PC-9 (cell line): ENCODE measurements at regions not wholly inside any gene's neighbourhood (a gene's known extent, or its start where the extent isn't known, plus 50 kb on each side); places are given as distances from the start of the nearest gene placed in this dataset.

Source experiments
- BruUV-seq: library from RNA; stranded (reverse); fragments of 400-500 nt; replicated peaks from 2 replicates; lab custom pipeline; 2021; lab: Mats Ljungman, UMichigan
- CTCF ChIA-PET: fragments of 300-600 bp; sonication (Branson Sonifier 250); formaldehyde crosslinking; loops from one replicate; lab custom pipeline; 2022; ENCODE audit warnings: antibody characterized with exemption; lab: Charles Lee
- POLR2A ChIA-PET: fragments of 300-600 bp; sonication (Branson Sonifier 250); formaldehyde crosslinking; loops from one replicate; lab custom pipeline; 2022; ENCODE audit warnings: antibody characterized with exemption; ENCODE audit not compliant: unreplicated experiment; lab: Charles Lee
- DNase-seq, 2 experiments: peaks; one replicate each; pipeline versions ENCODE4 v3.0.0 to v3.0.0-alpha.2; 2015 to 2022; ENCODE audit warnings: mixed read lengths in 1 of 2
- H2AFZ ChIP-seq: fragments of 200-600 bp; sonication (generic); 2 replicates; pipeline ENCODE4 v1.8.1; 2017; ENCODE audit warnings: antibody characterized with exemption
- H3F3A ChIP-seq: fragments of 200-600 bp; sonication (generic); 2 replicates; pipeline ENCODE4 v1.8.1; 2017; ENCODE audit warnings: antibody characterized with exemption, mild to moderate bottlenecking, low read depth; ENCODE audit not compliant: insufficient read depth
- H3K27ac ChIP-seq: fragments of 200-600 bp; sonication (generic); 2 replicates; pipeline ENCODE4 v1.6.1; 2016; ENCODE audit warnings: mixed run types
- H3K27me3 ChIP-seq: fragments of 200-600 bp; sonication (generic); 2 replicates; pipeline ENCODE4 v1.6.1; 2016; ENCODE audit warnings: low read depth, mixed run types; ENCODE audit not compliant: insufficient read depth
- H3K36me3 ChIP-seq: fragments of 200-600 bp; sonication (generic); 2 replicates; pipeline ENCODE4 v1.6.1; 2016; ENCODE audit warnings: low read depth, mixed run types
- H3K4me1 ChIP-seq: fragments of 200-600 bp; sonication (generic); replicated peaks from 2 replicates; pipeline ENCODE4 v1.6.1; 2016; ENCODE audit warnings: mixed run types; ENCODE audit not compliant: insufficient read depth
- H3K4me2 ChIP-seq: fragments of 200-600 bp; sonication (generic); 2 replicates; pipeline ENCODE4 v1.6.1; 2017; ENCODE audit warnings: mixed run types
- H3K4me3 ChIP-seq: fragments of 200-600 bp; sonication (generic); 2 replicates; pipeline ENCODE4 v1.6.1; 2016; ENCODE audit warnings: mixed run types
- H3K79me2 ChIP-seq: fragments of 200-600 bp; sonication (generic); 2 replicates; pipeline ENCODE4 v1.6.1; 2017; ENCODE audit warnings: low read depth, mixed run types
- H3K9me2 ChIP-seq: fragments of 200-600 bp; sonication (generic); 2 replicates; pipeline ENCODE4 v1.8.1; 2017; ENCODE audit warnings: mild to moderate bottlenecking; ENCODE audit not compliant: insufficient read depth
- H3K9me3 ChIP-seq: fragments of 200-600 bp; sonication (generic); 2 replicates; pipeline ENCODE4 v1.8.1; 2016; ENCODE audit warnings: low read depth; ENCODE audit not compliant: insufficient read depth
- H4K20me1 ChIP-seq: fragments of 200-600 bp; sonication (generic); 2 replicates; pipeline ENCODE4 v1.8.1; 2017; ENCODE audit not compliant: insufficient read depth
- CTCF ChIP-seq: fragments of 200-600 bp; sonication (generic); conservative IDR thresholded peaks from 2 replicates; pipeline ENCODE4 v1.6.1; 2017; ENCODE audit warnings: mixed run types, antibody characterized with exemption, mild to moderate bottlenecking, moderate library complexity
- EZH2 ChIP-seq: fragments of 200-600 bp; sonication (generic); IDR thresholded peaks from 2 replicates; pipeline ENCODE4 v1.8.0; 2017; ENCODE audit warnings: antibody characterized with exemption, low read depth
- intact Hi-C: fragments of 100-400 bp; cut with micrococcal nuclease; formaldehyde crosslinking; loops from one replicate; pipeline ENCODE4 v1.10.0; 2022; ENCODE audit not compliant: unreplicated experiment

- no peaks in the 10 kb centered on the region for H3K27me3 ChIP-seq
- no peak overlapping the region for H3K4me3 ChIP-seq
- H3K9me2 ChIP-seq: no peaks in the 10 kb centered on the region
- no peak overlapping the region for H3K4me2 ChIP-seq
- H4K20me1 ChIP-seq: no peaks in the 10 kb centered on the region
- H3F3A ChIP-seq: no peaks in the 10 kb centered on the region
- no peak overlapping the region for H3K27ac ChIP-seq
- H3K9me3 ChIP-seq: no peaks in the 10 kb centered on the region
- CTCF ChIA-PET: no interaction called here
- H3K4me1 ChIP-seq: no peaks in the 10 kb centered on the region
- no peaks in the 10 kb centered on the region for H3K79me2 ChIP-seq
- TF ChIP-seq CTCF (no peak), EZH2 (no peak)
- POLR2A ChIA-PET: no interaction called here
- intact Hi-C loops: no loop called here
- no peak overlapping the region for H2AFZ ChIP-seq
- H3K36me3 ChIP-seq: no peaks in the 10 kb centered on the region
- BruUV-seq: no TSS peak
- DNase-seq: no peak
Measured at GRCh38 chr21:28310711-28311110, 682.0 kb downstream of the LTN1 start.

GRCh38 chr21:28310171-28310685 is 682.4 kb downstream of the LTN1 start:
- Histone ChIP-seq H3K9me3 (no peaks in the 10 kb centered on the region), H2AFZ (no peak overlapping the region), H3K4me1 (no peaks in the 10 kb centered on the region), H3K9me2 (no peaks in the 10 kb centered on the region), H3K79me2 (no peaks in the 10 kb centered on the region), H3K4me3 (no peak overlapping the region), H3K4me2 (no peak overlapping the region), H4K20me1 (no peaks in the 10 kb centered on the region), H3K36me3 (no peaks in the 10 kb centered on the region), H3K27me3 (no peaks in the 10 kb centered on the region), H3K27ac (no peak overlapping the region), H3F3A (no peaks in the 10 kb centered on the region)
- DNase-seq: no peak
- BruUV-seq: no TSS peak
- TF ChIP-seq EZH2: no peak
- TF ChIP-seq CTCF: no peak
- CTCF ChIA-PET: no interaction called here
- POLR2A ChIA-PET: no interaction called here
- intact Hi-C loops: no loop called here

- no peaks in the 10 kb centered on the region for H3K36me3 ChIP-seq
- H3K9me3 ChIP-seq: no peaks in the 10 kb centered on the region
- intact Hi-C loops: no loop called here
- no peak overlapping the region for H3K4me2 ChIP-seq
- no peaks in the 10 kb centered on the region for H4K20me1 ChIP-seq
- H3K9me2 ChIP-seq: no peaks in the 10 kb centered on the region
- no peaks in the 10 kb centered on the region for H3K27me3 ChIP-seq
- POLR2A ChIA-PET: no interaction called here
- BruUV-seq: no TSS peak
- H3F3A ChIP-seq: no peaks in the 10 kb centered on the region
- DNase-seq: no peak
- no peaks in the 10 kb centered on the region for H3K79me2 ChIP-seq
- H3K4me3 ChIP-seq: no peak overlapping the region
- no peaks in the 10 kb centered on the region for H3K4me1 ChIP-seq
- H3K27ac ChIP-seq: no peak overlapping the region
- TF ChIP-seq CTCF: no peak
- no peak for TF ChIP-seq EZH2
- no peak overlapping the region for H2AFZ ChIP-seq
- CTCF ChIA-PET: no interaction called here
Measured at GRCh38 chr21:28309596-28309995, 683.1 kb downstream of the LTN1 start.
